HG03571 (cell line): ENCODE measurements at regions not wholly inside any gene's neighbourhood (a gene's known extent, or its start where the extent isn't known, plus 50 kb on each side); places are given as distances from the start of the nearest gene placed in this dataset.

ENCODE experiments used
- ATAC-seq: cut with Tn5 transposase; IDR thresholded peaks from one replicate; pipeline ENCODE4 v1.9.1; 2021; ENCODE audit not compliant: unreplicated experiment

DNA sequence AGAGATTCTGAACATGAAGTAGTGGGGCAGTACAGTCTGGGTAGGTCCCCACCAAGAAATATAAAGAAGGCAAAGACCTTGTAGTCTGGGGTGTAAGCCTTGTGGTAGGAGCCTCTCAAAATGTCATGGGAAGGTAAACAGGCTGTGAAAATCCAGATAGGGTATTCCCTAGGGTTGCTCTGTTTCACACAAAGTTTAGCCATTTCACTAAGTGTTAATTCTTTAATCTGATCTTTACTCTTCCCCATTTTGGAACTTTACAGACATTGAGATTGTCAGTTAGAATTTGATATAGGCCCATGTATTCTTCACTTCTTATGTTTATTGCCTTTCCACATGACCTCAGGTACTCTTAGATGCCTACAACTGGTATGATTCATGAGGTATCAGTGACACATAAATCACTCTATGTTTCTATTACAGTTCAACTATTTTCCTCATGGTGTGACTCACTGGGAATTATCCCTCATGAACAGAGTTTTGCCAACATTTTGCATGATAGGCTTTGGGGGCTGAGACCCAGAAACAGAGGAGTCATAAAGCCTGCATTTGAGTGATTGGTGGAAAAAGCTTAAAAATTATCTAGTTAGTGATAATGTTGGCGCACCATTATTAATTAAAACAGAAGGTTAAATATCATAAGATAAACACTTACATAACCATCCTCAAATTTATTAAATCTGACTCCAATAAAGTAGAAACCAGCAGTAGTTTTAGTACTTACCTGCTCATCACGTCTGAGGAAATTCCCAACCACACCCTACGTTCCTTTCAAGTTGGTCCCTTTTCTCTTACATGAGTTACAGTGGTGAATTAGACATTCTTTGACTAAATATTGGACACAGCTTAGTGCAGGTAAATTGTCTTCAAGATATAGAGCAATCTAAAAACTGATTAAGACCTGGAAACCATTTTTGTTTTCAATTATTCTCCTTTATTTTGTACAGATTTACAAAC is 399.8 kb upstream of the MEF2C start:
- ATAC-seq, result no peak

GRCh38 chr5:89281766-89282553 is 399.0 kb upstream of the MEF2C start:
- ATAC-seq, result no peak

- no peak for ATAC-seq
These were observed 398.2 kb upstream of the MEF2C start for GRCh38 chr5:89281211-89281610.

- no peak for ATAC-seq
These were observed 397.4 kb upstream of the MEF2C start for GRCh38 chr5:89280103-89281037.

DNA sequence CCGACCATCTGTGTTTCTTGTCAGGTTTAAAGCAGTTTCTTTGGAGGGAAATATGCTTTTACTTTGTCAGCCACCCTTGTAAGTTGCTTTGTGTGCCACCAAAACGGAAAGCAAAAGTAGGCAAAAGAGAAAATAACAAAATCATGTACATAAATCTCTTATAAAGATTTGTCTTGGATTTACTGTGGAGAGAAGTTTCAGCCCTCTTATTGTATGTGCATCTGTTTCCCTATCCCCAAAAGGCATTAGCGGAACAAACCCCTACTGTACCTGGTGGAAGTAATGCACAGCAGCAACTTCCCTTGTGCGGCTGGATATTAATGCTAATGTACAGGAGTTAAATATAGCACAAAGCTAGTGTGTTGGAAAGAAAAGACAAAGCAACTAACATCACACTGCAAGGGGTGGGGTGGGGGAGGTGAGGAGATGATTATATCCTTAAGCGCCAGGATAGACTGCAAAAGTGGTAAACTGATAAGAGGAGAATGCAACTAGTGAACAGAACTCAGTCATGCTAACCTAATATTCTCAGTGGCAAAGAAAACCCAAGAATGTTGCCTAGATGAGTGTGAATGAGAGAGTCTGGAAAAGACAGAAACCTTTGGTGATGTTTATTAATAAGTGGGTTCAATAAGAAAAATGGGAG is 396.5 kb upstream of the MEF2C start:
- ATAC-seq, result no peak

DNA sequence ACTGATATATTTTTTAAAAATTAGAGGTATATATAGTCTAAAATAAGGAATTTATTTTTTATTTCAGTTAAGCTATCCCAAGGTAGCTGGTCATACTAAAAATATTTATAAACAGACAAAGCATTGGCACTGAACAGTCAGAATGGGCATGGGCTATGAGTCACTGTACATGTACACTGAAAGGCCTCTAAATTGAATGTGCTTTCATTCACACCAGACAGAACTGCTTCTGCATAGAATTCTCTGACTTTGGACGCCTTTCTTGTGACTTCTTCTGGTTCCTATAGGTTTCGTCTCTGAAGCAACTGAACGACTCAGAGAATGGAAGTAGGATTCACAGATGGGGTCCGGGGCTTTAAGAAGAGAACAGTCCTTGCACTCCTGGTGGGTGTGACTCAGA is 394.8 kb upstream of the MEF2C start:
- no peak for ATAC-seq

GRCh38 chr5:89276566-89277305 is 393.8 kb upstream of the MEF2C start:
- no peak for ATAC-seq

DNA sequence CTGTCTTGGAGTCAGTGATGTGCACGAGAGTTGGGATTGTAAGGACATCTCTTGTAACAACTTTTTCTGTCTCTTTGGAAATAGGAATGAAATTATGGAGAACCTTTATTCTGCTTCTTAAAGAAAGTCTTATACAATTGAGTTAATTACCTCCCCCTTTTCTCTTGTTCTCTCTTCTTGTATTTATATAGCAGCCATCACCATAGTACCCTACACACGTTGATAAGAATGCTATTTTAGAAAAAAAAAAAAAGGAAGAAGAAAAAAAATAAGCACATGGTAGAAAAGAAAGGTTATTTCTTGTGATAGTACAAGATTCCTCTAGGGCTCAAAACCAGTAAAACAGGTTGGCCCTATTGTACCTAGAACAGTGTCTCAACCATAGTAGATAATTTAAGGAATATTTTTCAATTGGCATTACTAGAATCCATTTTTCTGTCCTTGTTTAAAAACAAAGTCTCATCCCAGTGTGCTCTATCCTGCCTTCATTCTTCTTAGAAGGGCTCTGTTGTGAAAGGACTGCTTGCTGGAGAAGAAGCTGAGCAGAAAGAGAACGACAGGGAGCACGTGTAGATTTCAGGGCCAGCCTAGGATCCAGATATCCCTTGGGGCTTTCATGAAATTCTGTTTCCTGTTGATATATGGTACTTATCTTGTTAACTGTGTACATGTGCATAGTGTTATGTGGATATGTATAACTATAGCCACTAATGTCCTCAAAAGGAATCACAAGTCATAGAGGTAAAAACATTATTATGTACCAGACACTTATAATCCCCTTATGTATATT is 392.3 kb upstream of the MEF2C start:
- ATAC-seq, result no peak

GRCh38 chr5:89273289-89273688 is 390.3 kb upstream of the MEF2C start:
- ATAC-seq, result no peak

- peak; percentile 4 for ATAC-seq
These were observed 387.9 kb upstream of the MEF2C start for GRCh38 chr5:89270901-89271300.

DNA sequence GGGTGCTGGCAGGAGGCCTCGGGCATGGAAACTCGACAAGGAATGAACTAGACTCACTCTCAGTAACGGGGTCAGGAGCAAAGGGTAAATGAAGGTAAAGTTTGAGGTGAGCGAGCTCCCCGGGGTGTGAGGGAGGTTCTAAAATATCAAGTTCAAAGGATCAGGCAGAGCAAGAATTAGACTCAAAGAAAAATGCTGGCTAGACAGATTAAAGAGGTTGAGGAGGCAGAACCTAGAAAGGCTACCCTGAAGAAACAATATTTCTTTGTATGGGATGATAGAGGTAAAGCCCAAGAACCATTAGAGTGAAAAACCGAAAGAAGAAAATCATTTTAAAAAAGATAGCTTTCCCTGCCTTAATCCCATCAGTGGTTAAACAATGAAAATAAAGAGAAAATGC is 386.7 kb upstream of the MEF2C start:
- ATAC-seq, result no peak

DNA sequence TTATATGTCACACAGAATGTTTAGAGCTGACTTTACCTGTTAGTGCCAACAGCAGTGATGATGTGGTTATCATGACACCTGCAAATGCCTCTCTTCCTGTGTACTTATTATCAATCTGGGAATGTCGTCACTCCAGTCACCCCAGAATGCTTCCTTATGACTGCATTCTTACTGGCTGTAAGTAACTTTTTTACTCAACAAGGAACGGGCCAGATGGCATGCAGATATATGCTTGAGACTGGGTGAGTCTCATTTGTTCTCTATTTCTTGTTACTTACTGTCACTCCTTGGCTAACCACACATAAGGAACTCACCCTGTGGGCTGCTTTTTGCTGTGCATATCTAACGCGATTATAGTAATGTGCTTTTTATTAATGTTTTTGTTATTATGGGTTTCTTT is 385.5 kb upstream of the MEF2C start:
- no peak for ATAC-seq

- no peak for ATAC-seq
These were observed 384.8 kb upstream of the MEF2C start for GRCh38 chr5:89267788-89268187.

DNA sequence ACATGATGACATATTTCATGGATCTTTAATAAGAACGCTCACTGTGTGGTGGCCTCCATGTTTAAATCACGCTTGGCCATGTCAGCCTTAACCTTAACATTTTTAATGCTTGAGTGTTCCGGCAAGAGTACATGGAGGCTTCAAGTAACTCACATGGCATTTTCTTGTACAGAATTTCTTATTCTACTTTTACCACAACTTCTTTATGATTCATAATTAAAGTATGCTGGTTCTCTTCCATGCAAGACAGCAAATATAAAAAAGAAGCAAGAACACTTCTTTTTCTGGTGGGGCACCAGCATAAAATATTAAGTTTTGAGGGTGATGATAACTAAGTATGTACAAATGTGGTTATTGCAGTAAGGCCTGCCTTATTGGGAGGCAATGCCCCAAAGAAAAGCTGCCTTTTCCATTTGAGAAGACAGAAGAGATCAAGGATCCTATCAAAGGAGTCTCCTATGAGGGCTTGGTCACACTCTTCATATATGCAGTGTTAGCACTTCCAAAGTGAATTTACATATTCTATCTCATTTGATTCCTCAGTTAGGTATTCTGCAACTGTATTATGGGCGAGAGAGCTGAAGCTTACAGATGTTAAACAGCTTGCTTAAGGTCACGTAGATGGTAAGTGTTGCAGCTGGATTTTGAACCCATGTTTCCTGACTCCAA is 382.7 kb upstream of the MEF2C start:
- ATAC-seq, result no peak

GRCh38 chr5:89263846-89264245 is 380.9 kb upstream of the MEF2C start:
- no peak for ATAC-seq

DNA sequence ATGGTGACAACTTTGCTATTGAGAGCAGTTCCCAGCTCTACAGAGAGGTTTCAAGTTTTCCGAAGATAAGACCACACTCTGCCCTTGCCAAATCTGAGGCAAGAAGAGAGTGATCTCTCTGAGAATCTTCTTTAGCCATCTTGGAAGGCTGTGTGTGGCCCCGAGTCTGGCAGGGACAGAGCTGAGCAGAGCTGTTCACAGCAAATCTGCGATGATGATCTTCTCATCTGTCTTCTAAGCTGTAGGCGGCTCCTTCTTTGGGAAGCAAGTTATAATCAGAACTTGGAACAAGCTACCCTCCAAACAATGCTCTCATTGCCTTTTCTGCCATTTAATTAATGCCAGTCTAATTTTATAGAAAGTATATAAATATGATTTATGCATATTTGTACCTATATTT is 379.0 kb upstream of the MEF2C start:
- no peak for ATAC-seq

GRCh38 chr5:89260254-89260653 is 377.3 kb upstream of the MEF2C start:
- ATAC-seq, result no peak

- ATAC-seq, result no peak
These were observed 373.0 kb upstream of the MEF2C start for GRCh38 chr5:89255845-89256463.
